Stimulated activated effector memory CD8-positive, alpha-beta T cell treated with anti-CD3 and anti-CD28 coated beads, Interleukin-12 subunit alpha, Interleukin-12 subunit beta, amount 100 ng/mL, for 72 hours (primary cell): ENCODE measurements at regions not wholly inside any gene's neighbourhood (a gene's known extent, or its start where the extent isn't known, plus 50 kb on each side); places are given as distances from the start of the nearest gene placed in this dataset.

ENCODE experiments used
- ATAC-seq: fragments of 150-1000 bp; cut with Tn5 transposase; 2 replicates; pipeline ENCODE4 v1.10.0; 2021
- DNase-seq, 2 donors: peaks; one replicate each; pipeline ENCODE4 v3.0.0; 2021 to 2022; ENCODE audit warnings: low spot score in 2 of 2
- H3K27ac Mint-ChIP-seq: one replicate; pipeline ENCODE4 v1.8.0; 2022; ENCODE audit warnings: mild to moderate bottlenecking, mixed read lengths
- H3K36me3 Mint-ChIP-seq: one replicate; pipeline ENCODE4 v1.8.0; 2022; ENCODE audit warnings: mild to moderate bottlenecking, mixed read lengths
- H3K4me1 Mint-ChIP-seq: one replicate; pipeline ENCODE4 v1.8.0; 2022; ENCODE audit warnings: mixed read lengths
- H3K4me3 Mint-ChIP-seq: one replicate; pipeline ENCODE4 v1.8.0; 2022; ENCODE audit warnings: mild to moderate bottlenecking, mixed read lengths
- H3K9me3 Mint-ChIP-seq: one replicate; pipeline ENCODE4 v1.8.0; 2022; ENCODE audit warnings: mixed read lengths

GRCh38 chr7:81366546-81366945 is 403.3 kb downstream of the HGF start:
- H3K9me3 Mint-ChIP-seq = peaks cover 17% of the 10 kb centered on the region
- H3K36me3 Mint-ChIP-seq = no peaks in the 10 kb centered on the region
- no peak overlapping the region for H3K4me3 Mint-ChIP-seq
- H3K27ac Mint-ChIP-seq = no peak overlapping the region
- no peaks in the 10 kb centered on the region for H3K4me1 Mint-ChIP-seq
- DNase-seq (no peak), ATAC-seq (no peak)

- no peaks in the 10 kb centered on the region for H3K4me1 Mint-ChIP-seq
- H3K9me3 Mint-ChIP-seq = peaks cover 22% of the 10 kb centered on the region
- no peaks in the 10 kb centered on the region for H3K36me3 Mint-ChIP-seq
- ATAC-seq (no peak), DNase-seq (no peak)
- H3K4me3 Mint-ChIP-seq = no peak overlapping the region
- H3K27ac Mint-ChIP-seq = no peak overlapping the region
These were observed 408.0 kb downstream of the HGF start for GRCh38 chr7:81361769-81362312.

- ATAC-seq = no peak
- H3K4me3 Mint-ChIP-seq = no peak overlapping the region
- H3K4me1 Mint-ChIP-seq = no peaks in the 10 kb centered on the region
- no peak overlapping the region for H3K27ac Mint-ChIP-seq
- no peaks in the 10 kb centered on the region for H3K36me3 Mint-ChIP-seq
- peaks cover 13% of the 10 kb centered on the region for H3K9me3 Mint-ChIP-seq
- no peak for DNase-seq
These were observed 413.9 kb downstream of the HGF start for GRCh38 chr7:81355911-81356310.

GRCh38 chr7:81349044-81349443 is 420.8 kb downstream of the HGF start:
- no peak overlapping the region for H3K4me3 Mint-ChIP-seq
- ATAC-seq = no peak
- no peak for DNase-seq
- H3K27ac Mint-ChIP-seq = no peak overlapping the region
- no peaks in the 10 kb centered on the region for H3K36me3 Mint-ChIP-seq
- peaks cover 11% of the 10 kb centered on the region for H3K9me3 Mint-ChIP-seq
- no peaks in the 10 kb centered on the region for H3K4me1 Mint-ChIP-seq

- no peak for ATAC-seq
- H3K4me3 Mint-ChIP-seq = no peak overlapping the region
These were observed 421.1 kb upstream of the SEMA3C start for GRCh38 chr7:81339946-81340345.

GRCh38 chr7:81333536-81333935 is 414.7 kb upstream of the SEMA3C start:
- peaks cover 17% of the 10 kb centered on the region for H3K9me3 Mint-ChIP-seq
- H3K4me3 Mint-ChIP-seq = no peak overlapping the region
- no peak for ATAC-seq
- DNase-seq = no peak
- no peak overlapping the region for H3K27ac Mint-ChIP-seq
- no peaks in the 10 kb centered on the region for H3K36me3 Mint-ChIP-seq
- no peaks in the 10 kb centered on the region for H3K4me1 Mint-ChIP-seq

More at GRCh38 chr7:81339946-81340345, 421.1 kb upstream of the SEMA3C start:
- no peak for DNase-seq
- Mint-ChIP-seq H3K36me3 (no peaks in the 10 kb centered on the region), H3K27ac (no peak overlapping the region), H3K9me3 (peaks cover 11% of the 10 kb centered on the region), H3K4me1 (no peaks in the 10 kb centered on the region)

GRCh38 chr7:81333004-81333403 is 414.2 kb upstream of the SEMA3C start:
- Mint-ChIP-seq H3K4me1 (no peaks in the 10 kb centered on the region), H3K27ac (no peak overlapping the region), H3K9me3 (peaks cover 17% of the 10 kb centered on the region), H3K4me3 (no peak overlapping the region), H3K36me3 (no peaks in the 10 kb centered on the region)
- DNase-seq = no peak
- ATAC-seq = no peak

- no peak for DNase-seq
These were observed 412.5 kb upstream of the SEMA3C start for GRCh38 chr7:81331061-81332018.

GRCh38 chr7:81330108-81330507 is 411.3 kb upstream of the SEMA3C start:
- ATAC-seq (no peak), DNase-seq (no peak)
- Mint-ChIP-seq H3K4me1 (no peaks in the 10 kb centered on the region), H3K9me3 (peaks cover 16% of the 10 kb centered on the region), H3K27ac (no peak overlapping the region), H3K36me3 (no peaks in the 10 kb centered on the region), H3K4me3 (no peak overlapping the region)

More at GRCh38 chr7:81331061-81332018, 412.5 kb upstream of the SEMA3C start:
- no peak for ATAC-seq
- H3K4me1 Mint-ChIP-seq = no peaks in the 10 kb centered on the region
- peaks cover 17% of the 10 kb centered on the region for H3K9me3 Mint-ChIP-seq
- H3K27ac Mint-ChIP-seq = no peak overlapping the region
- no peaks in the 10 kb centered on the region for H3K36me3 Mint-ChIP-seq
- H3K4me3 Mint-ChIP-seq = no peak overlapping the region

- Mint-ChIP-seq H3K27ac (no peak overlapping the region), H3K4me3 (no peak overlapping the region), H3K36me3 (no peaks in the 10 kb centered on the region), H3K4me1 (no peaks in the 10 kb centered on the region), H3K9me3 (peaks cover 17% of the 10 kb centered on the region)
- no peak for ATAC-seq
- DNase-seq = no peak
These were observed 408.8 kb upstream of the SEMA3C start for GRCh38 chr7:81327468-81328266.

- no peak overlapping the region for H3K27ac Mint-ChIP-seq
- DNase-seq = no peak
- H3K4me3 Mint-ChIP-seq = no peak overlapping the region
- no peaks in the 10 kb centered on the region for H3K36me3 Mint-ChIP-seq
- no peak for ATAC-seq
- H3K9me3 Mint-ChIP-seq = peaks cover 12% of the 10 kb centered on the region
- H3K4me1 Mint-ChIP-seq = no peaks in the 10 kb centered on the region
These were observed 403.1 kb upstream of the SEMA3C start for GRCh38 chr7:81321949-81322348.

GRCh38 chr7:81317741-81318140 is 398.9 kb upstream of the SEMA3C start:
- no peak for DNase-seq
- Mint-ChIP-seq H3K36me3 (no peaks in the 10 kb centered on the region), H3K4me1 (no peaks in the 10 kb centered on the region), H3K27ac (no peak overlapping the region), H3K9me3 (peaks cover 7% of the 10 kb centered on the region), H3K4me3 (no peak overlapping the region)
- no peak for ATAC-seq

- DNase-seq (no peak), ATAC-seq (no peak)
- no peaks in the 10 kb centered on the region for H3K4me1 Mint-ChIP-seq
- peaks cover 10% of the 10 kb centered on the region for H3K9me3 Mint-ChIP-seq
- H3K4me3 Mint-ChIP-seq = no peak overlapping the region
- H3K27ac Mint-ChIP-seq = no peak overlapping the region
- no peaks in the 10 kb centered on the region for H3K36me3 Mint-ChIP-seq
These were observed 389.9 kb upstream of the SEMA3C start for GRCh38 chr7:81308643-81309322.

- H3K4me3 Mint-ChIP-seq = no peak overlapping the region
- DNase-seq (no peak), ATAC-seq (no peak)
- peaks cover 16% of the 10 kb centered on the region for H3K9me3 Mint-ChIP-seq
- no peak overlapping the region for H3K27ac Mint-ChIP-seq
- H3K36me3 Mint-ChIP-seq = no peaks in the 10 kb centered on the region
- no peaks in the 10 kb centered on the region for H3K4me1 Mint-ChIP-seq
These were observed 383.0 kb upstream of the SEMA3C start for GRCh38 chr7:81301815-81302214.

GRCh38 chr7:81300753-81301152 is 381.9 kb upstream of the SEMA3C start:
- Mint-ChIP-seq H3K4me1 (no peaks in the 10 kb centered on the region), H3K36me3 (no peaks in the 10 kb centered on the region), H3K9me3 (peaks cover 21% of the 10 kb centered on the region), H3K4me3 (no peak overlapping the region), H3K27ac (no peak overlapping the region)
- DNase-seq (no peak), ATAC-seq (no peak)
